ENCODE measurements at regions not wholly inside any gene's neighbourhood (a gene's known extent, or its start where the extent isn't known, plus 50 kb on each side); places are given as distances from the start of the nearest gene placed in this dataset.

- TF ChIP-seq CTCF (IDR thresholded peaks at IDR 0.05) (no peak), ZFX (IDR thresholded peaks at IDR 0.05; ENCODE audit: borderline replicate concordance) (no peak)
These were observed 299.8 kb upstream of the CCDC54 start for GRCh38 chr3:107077391-107077790.

All from 22Rv1 (cell line).